Heart right ventricle (tissue), 16 donors: ENCODE measurements at regions not wholly inside any gene's neighbourhood (a gene's known extent, or its start where the extent isn't known, plus 50 kb on each side); places are given as distances from the start of the nearest gene placed in this dataset.

Experiments
- ATAC-seq, 8 donors: fragments of 200-7000 bp; cut with Tn5 transposase; one replicate each; pipeline ENCODE4 v1.9.1; 2020; ENCODE audit warnings: mild to moderate bottlenecking in 8 of 8, moderate library complexity in 8 of 8, moderate number of reproducible peaks in 1 of 8
- DNase-seq, 2 donors: peaks; one replicate each; pipeline ENCODE4 v3.0.0-alpha.2; 2020
- H3K27ac ChIP-seq, 10 donors: fragments of 200-600 bp; sonication (generic) in 2 of 10; one replicate each; pipeline versions ENCODE4 v1.5.0 to v1.8.0; 2020 to 2022; ENCODE audit warnings: mild to moderate bottlenecking in 3 of 10
- H3K27me3 ChIP-seq, 7 donors: fragments of 200-600 bp; one replicate each; pipeline ENCODE4 v1.8.0; 2021 to 2022; ENCODE audit warnings: mild to moderate bottlenecking in 2 of 7
- H3K36me3 ChIP-seq, 9 donors: fragments of 200-600 bp; sonication (generic) in 1 of 9; one replicate each; pipeline versions ENCODE4 v1.5.0 to v1.8.0; 2020 to 2022; ENCODE audit warnings: mild to moderate bottlenecking in 2 of 9
- H3K4me1 ChIP-seq, 9 donors: fragments of 200-600 bp; sonication (generic) in 1 of 9; one replicate each; pipeline versions ENCODE4 v1.5.0 to v1.8.0; 2020 to 2022; ENCODE audit warnings: mild to moderate bottlenecking in 4 of 9
- H3K4me3 ChIP-seq, 10 donors: fragments of 200-600 bp; sonication (generic) in 2 of 10; one replicate each; pipeline versions ENCODE4 v1.5.0 to v1.8.0; 2020 to 2022; ENCODE audit warnings: mild to moderate bottlenecking in 7 of 10, moderate library complexity in 2 of 10
- H3K9me3 ChIP-seq, 11 donors: fragments of 200-600 bp in 10 of 11; sonication (generic) in 2 of 11; one replicate each; pipeline versions ENCODE4 v1.5.0 to v1.8.0; 2013 to 2022; ENCODE audit warnings: mild to moderate bottlenecking in 2 of 11, control low read depth in 1 of 11, moderate library complexity in 1 of 11
- WGBS, 2 donors: extraction: QIAGEN DNeasy Blood & Tissue Kit; methylation state at CpG; one replicate each; pipeline ENCODE4 v1.1.7; 2013; ENCODE audit warnings: inconsistent platforms in 1 of 2; 5-methylcytosine and 5-hydroxymethylcytosine counted together
- intact Hi-C, 10 donors: fragments of 100-400 bp; cut with DNase I; formaldehyde crosslinking; loops; one replicate each; pipeline versions ENCODE4 v1.11.1 to v1.14.2; 2022
- TF ChIP-seq, protein P1 (sequence below), 9 donors: fragments of 200-600 bp; sonication (generic) in 2 of 9; IDR thresholded peaks; one replicate each; pipeline versions ENCODE4 v1.5.0 to v1.8.0; 2021 to 2022; ENCODE audit warnings: antibody characterized with exemption in 9 of 9, mild to moderate bottlenecking in 5 of 9, moderate library complexity in 1 of 9
- donor health status: Arrhythmogenic right ventricular cardiomyopathy.
- donor health status: ischemic (EF 13 %, LVEDD 7.1; RV severe dilation, severe dysfunction).
- donor health status: healthy with polysubstance abuse.
- donor health status: DM: no; HTN: yes; CAD: no.
- donor health status: DM: no; HTN: no; CAD: no.
- donor health status: ischemic (EF 25% LVEDD 6.9; RV normal size, moderate dysfunction).
- donor health status: ischemic (EF 25% LVEDD 5.7; RV mildly dilated, moderate dysfunction).
- donor health status: healthy.
- donor health status: DM: yes; HTN: yes; CAD: no.
- donor health status: Ischemic cardiomyopathy.
- donor health status: ischemic (EF 35%, LVEDD 5.7; RV mildly dilated, moderate dysfunction).
- donor health status: nonischemic (EF 11% LVEDD 7.7; RV severe dilation, severe dysfunction).
- donor health status: DM: yes; HTN: yes; CAD: no.
- donor health status: PGD.
- donor health status: ischemic (EF 29% LVEDD 5.4; RV normal size, mild dysfunction).
- donor health status: nonischemic (EF 23%, LVEDD 6.1; RV moderate dilation, normal function).

- TF ChIP-seq, protein P1, sequence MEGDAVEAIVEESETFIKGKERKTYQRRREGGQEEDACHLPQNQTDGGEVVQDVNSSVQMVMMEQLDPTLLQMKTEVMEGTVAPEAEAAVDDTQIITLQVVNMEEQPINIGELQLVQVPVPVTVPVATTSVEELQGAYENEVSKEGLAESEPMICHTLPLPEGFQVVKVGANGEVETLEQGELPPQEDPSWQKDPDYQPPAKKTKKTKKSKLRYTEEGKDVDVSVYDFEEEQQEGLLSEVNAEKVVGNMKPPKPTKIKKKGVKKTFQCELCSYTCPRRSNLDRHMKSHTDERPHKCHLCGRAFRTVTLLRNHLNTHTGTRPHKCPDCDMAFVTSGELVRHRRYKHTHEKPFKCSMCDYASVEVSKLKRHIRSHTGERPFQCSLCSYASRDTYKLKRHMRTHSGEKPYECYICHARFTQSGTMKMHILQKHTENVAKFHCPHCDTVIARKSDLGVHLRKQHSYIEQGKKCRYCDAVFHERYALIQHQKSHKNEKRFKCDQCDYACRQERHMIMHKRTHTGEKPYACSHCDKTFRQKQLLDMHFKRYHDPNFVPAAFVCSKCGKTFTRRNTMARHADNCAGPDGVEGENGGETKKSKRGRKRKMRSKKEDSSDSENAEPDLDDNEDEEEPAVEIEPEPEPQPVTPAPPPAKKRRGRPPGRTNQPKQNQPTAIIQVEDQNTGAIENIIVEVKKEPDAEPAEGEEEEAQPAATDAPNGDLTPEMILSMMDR (IDR thresholded peaks at IDR 0.05) = no peak
Measured at GRCh38 chr6:12381587-12381986, 91.4 kb downstream of the EDN1 start.

DNA sequence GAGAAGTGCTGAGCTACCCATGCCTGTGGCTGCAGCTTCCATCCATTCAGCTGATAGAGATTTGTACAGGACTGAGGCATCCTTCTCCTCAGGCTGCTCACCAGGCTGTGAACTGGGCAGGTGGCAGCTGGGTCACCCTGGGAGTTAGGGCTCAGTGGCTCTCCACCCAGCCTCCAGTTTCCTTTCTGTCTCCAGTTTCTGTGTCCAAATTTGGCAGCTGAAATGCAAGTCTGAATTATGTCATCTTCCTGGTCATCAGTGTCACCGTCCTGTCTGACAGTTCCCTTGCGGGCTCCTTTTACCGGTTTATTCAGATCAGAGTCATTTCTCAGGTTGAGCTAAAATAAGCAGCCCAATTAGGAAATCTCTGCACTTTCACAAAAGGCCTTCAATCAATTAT is 93.3 kb downstream of the EDN1 start:
- no peaks in the 10 kb centered on the region for H3K36me3 ChIP-seq
- no peak for DNase-seq
- H3K27me3 ChIP-seq = no peaks in the 10 kb centered on the region
- H3K4me3 ChIP-seq = no peak overlapping the region
- ATAC-seq = no peak
- TF ChIP-seq, protein P1 (IDR thresholded peaks at IDR 0.05) = no peak
- no peaks in the 10 kb centered on the region for H3K4me1 ChIP-seq
- H3K9me3 ChIP-seq = peaks cover 0 to 15% (median 0%) of the 10 kb centered on the region in 11 donors
- WGBS, 2 donors = 40 to 43% methylated on average over 3 of the region's 3 CpGs
- no peak overlapping the region for H3K27ac ChIP-seq
- intact Hi-C loops = no loop called here

More at GRCh38 chr6:12381587-12381986, 91.4 kb downstream of the EDN1 start:
- no peak overlapping the region for H3K4me3 ChIP-seq
- no peaks in the 10 kb centered on the region for H3K36me3 ChIP-seq
- no peak for ATAC-seq
- H3K4me1 ChIP-seq = no peaks in the 10 kb centered on the region
- no peak overlapping the region for H3K27ac ChIP-seq
- no peak for DNase-seq
- H3K27me3 ChIP-seq = no peaks in the 10 kb centered on the region
- intact Hi-C loops = no loop called here
- H3K9me3 ChIP-seq = peaks cover 0 to 19% (median 0%) of the 10 kb centered on the region in 11 donors

- Histone ChIP-seq H3K4me1 (no peaks in the 10 kb centered on the region), H3K27ac (no peak overlapping the region), H3K36me3 (no peaks in the 10 kb centered on the region), H3K4me3 (no peak overlapping the region), H3K27me3 (no peaks in the 10 kb centered on the region), H3K9me3 (peaks cover 0 to 6% (median 0%) of the 10 kb centered on the region in 11 donors)
- ATAC-seq = no peak
- WGBS, 2 donors = 39 to 49% methylated on average over 2 of the region's 2 CpGs
- TF ChIP-seq, protein P1 (IDR thresholded peaks at IDR 0.05) = no peak
- DNase-seq = no peak
- intact Hi-C loops = no loop called here
Measured at GRCh38 chr6:12384357-12384912, 94.3 kb downstream of the EDN1 start.

DNA sequence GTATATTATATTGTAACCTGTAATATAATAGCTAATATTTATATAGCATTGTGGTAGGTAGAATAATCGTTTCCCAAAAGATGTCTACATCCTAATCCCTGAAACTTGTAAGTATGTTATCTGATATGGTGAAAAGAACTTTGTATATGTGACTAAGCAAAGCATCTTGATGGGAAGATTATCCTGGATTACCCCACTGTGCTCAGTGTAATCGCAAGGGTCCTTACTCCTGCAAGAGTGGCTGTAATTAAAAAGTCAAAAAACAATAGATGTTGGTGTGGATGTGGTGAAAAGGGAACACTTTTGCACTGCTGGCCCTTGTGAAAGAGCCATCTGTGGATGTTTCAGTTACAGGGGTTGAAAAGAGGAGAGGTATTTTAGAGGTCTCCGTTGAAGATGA is 95.2 kb downstream of the EDN1 start:
- Histone ChIP-seq H3K4me3 (no peak overlapping the region), H3K27ac (no peak overlapping the region), H3K4me1 (no peaks in the 10 kb centered on the region), H3K36me3 (no peaks in the 10 kb centered on the region), H3K27me3 (no peaks in the 10 kb centered on the region), H3K9me3 (no peaks in the 10 kb centered on the region)
- DNase-seq (no peak), ATAC-seq (no peak)
- intact Hi-C loops = no loop called here
- TF ChIP-seq, protein P1 (IDR thresholded peaks at IDR 0.05) = no peak
- 83 to 87% methylated on average over 3 of the region's 3 CpGs for WGBS, 2 donors
